NCI-H1105 treated with DMSO at 0.1 percent for 48 hours (cell line): ENCODE measurements at regions not wholly inside any gene's neighbourhood (a gene's known extent, or its start where the extent isn't known, plus 50 kb on each side); places are given as distances from the start of the nearest gene placed in this dataset.

Source experiments
- DNase-seq: peaks from one replicate; lab custom pipeline; 2025; lab: John Stamatoyannopoulos, UW

DNA sequence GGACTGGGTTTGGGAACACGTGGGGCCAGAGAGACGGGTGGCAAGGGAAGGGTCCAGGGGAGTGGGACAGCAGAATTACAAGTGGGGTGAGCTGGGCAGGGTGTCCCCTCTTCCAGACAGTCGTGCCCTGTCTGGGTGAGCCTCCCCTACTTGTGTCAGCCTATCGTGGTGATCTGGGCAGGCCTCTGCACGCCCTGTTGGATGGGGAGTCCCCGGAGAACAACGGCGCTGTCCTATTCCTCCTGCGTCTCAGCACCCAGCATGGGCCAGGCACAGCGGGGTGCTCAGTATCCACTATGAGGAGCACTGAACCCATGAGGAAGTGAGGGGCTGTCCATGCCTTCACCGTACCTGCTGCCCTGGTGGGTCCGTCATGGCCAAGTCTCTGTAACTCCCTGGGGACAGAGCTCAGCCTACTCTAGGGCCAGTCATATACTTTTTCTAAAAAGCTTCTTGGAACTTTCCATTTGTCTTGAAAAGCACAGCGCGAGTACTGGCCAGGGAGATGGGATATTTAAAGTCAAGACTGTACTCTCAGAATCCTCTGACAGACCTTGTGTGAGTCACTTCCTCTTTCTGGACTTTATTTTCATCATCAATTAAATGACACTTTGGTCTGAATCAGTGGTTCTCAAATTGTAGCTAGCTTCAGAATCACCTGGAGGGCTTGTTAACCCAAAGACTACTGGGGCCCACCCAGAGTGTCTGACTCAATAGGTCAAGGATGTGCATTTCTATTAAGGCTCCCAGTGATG, 81.7 kb upstream of the NECTIN1 start:
- no peak for DNase-seq

DNA sequence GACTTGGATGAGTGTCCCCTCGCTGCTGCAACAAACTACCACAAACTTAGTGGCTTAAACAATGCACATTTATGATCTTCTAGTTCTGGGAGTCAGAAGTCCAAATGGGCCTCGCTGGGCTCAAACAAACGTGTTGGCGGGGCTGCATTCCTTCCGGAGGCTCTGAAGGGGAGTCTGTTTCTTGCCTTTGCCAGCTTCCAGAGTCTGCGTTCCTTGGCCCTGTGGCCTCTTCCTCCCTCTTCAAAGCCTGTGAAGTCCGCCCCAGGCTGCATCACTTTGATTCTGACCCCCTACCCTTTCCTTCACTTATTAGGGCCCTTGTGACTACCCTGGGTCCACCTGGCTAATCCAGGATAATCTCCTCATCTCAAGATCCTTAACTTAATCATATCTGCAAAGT, 80.3 kb upstream of the NECTIN1 start:
- no peak for DNase-seq

DNA sequence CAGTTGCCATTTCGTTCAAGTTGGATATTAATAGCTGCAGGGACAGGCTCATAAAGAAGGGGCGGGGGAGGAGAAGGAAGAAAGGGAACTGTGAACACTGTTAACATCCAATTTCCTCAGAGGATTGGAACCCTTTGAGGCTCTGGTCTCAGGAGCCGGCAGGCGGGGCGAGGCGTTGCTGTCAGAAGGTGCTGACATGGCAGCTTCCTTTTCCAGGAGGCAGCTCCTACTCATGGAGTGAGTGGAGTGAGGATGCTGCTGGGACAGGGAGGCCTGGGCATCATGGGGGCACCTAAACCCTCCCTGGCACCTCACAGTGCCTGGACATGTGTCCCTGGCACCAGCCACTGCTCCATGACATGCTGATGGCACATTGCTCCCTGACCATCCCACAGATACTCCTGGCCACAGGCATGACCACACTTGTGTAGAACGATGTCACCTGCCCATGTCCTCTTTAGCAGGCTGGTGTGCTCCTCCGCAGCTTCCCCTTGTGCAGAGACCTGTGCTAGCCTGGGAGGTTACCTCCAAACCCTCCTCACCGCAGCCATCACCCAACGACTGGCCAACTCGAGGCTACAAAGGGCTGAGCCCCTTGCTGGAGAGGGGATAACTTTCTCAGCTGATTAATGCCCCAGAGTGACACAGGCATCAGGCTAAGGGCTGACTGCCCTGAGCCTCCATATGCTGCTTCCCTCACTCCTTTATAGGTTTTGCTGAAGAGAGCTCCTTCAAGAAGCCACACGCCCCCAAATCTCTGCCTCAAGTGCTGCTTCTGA, 79.6 kb upstream of the NECTIN1 start:
- DNase-seq = no peak

DNA sequence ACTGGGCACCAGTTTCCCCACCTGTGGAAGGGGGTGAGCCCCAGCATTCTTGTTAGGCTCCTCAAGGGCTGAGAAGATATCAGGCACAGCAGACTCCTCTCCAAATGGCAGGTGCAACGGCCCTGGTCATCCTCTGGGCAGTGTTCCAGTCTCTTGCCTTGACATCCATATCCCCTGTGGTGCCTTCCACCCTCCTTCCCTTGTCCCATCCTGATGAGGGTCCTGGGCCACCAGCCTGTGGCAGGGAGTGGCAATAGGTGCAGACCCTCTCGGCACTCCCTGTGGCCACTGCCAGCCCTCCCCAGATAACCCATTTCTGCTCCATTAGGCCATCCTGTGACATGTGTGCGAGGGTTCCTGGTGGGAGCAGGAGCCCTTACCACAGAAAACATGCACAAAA, 78.8 kb upstream of the NECTIN1 start:
- DNase-seq = no peak

DNA sequence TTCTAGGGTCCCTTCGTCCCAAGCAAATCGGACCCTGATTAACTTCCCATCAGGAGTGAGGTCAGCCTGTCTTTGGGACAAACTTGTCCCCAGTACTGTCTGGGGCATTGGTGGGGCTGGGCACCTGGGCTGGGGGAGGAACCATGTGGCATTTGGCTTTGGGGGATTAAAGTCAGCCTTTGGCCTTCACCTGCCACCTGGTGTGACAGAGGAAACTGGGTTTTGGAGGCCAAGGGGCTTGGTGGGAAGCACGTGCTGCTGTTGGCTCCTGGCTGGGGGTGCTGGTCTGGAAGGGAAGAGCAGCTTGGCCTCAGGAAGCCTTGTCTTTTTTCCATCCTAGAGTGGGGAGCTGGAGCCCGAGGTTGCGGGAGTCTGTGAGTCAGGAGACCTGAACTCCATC, 78.4 kb upstream of the NECTIN1 start:
- no peak for DNase-seq

DNA sequence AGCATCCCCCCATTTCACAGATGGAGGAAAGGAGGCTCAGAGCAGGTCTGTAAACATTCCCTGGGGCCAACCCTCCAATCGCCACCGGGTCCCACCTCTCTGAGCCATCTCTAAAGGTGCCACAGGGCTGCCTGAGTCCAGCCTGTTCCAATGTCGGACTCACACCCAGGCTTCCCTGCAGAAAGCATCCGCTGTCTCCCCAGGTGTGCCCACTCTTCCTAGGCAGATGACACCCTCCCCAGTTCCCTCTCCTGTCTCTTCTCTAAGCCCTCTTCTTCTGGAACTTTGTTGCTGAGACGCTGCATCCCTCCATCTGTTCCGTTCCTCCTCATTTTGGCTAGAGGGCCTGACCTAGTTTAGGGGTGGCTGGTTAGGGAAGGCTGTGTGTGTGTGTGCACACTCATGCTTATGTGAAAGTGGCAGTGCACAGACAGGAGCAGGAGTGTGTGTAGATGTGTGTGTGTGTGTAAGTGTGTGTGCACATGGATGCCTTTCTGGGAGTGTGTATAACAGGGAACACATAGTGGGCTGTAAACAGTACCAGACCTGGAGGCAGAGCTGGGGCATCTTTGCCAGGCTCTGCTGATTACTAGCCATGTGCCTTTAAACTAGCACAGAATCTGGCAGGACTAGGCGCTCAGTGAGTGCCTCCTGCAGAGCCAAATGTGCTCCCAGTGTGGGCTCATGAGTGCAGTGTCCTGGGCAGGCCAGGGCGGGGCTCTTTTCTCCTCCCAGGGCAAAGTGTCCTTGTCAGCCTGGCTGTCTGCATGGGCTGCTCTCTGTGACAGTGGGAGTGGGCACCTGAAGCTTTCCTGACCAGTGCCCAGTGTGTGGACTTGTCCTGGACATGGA, 77.3 kb upstream of the NECTIN1 start:
- no peak for DNase-seq

DNA sequence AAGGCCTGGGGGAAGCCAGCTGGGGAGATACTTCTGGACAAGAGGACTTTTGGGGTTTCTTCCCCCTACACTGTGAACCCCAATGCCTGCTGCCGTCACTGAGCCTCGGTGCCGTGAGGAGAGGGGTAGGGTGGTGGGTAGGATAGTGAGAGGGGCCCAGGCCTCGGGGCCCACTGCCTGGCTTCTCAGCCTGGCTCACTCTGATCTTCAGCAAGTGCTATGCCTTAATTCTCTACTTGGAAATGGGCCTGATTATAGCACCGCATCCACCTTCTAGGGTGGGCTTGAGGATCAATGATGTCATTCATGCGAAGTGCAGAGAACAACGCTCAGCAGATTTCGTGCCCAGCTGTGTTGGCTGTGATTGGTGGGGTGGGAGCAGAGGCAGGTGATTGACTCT, 76.7 kb upstream of the NECTIN1 start:
- no peak for DNase-seq

DNA sequence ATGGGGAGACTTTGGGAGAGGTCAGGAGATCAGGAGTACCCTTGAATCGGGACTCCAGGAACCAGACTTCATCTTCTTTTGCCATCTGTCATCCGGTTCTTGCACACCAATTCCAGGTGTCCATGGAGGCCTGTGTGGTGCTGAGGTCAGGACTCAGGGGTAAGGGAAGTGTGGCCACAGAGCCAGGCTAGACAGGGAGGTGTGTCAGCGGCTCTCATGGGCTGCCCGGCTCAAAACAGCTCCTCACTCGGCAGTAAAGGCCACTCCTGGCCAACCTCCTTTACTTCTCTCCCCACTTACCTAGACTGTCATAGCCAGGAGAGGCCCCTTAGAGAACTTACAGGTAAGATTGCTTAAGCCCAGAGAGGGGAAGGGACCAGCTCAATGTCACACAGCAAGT, 75.7 kb upstream of the NECTIN1 start:
- no peak for DNase-seq

DNA sequence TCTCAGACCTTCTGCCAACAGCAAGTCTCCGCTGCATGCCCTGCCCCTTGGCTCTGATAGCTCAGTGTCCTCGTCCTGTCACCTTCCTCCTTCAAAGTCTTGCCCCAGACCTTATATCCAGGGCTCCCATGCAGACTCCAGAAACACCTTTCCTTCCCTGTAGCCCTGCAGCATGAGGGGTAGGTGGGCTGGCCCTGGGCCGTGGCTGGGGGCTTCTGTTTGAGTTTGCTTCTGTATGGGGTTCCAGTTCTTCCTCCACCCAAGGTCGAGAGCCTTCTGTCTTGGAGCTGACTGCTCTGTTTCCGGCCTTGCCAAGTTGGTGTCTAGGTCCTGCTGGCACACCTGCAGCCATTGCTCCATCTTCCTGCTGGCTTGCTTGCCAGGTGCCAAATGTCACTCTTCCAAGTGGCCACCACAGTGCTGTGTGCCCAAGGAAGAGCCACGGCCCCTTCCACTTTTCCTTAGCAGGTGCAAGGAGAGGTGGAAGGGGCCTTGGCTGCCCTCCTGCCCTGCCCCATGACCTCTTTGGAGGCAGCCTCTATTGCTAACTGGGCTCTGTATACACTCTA, 74.8 kb upstream of the NECTIN1 start:
- no peak for DNase-seq

DNA sequence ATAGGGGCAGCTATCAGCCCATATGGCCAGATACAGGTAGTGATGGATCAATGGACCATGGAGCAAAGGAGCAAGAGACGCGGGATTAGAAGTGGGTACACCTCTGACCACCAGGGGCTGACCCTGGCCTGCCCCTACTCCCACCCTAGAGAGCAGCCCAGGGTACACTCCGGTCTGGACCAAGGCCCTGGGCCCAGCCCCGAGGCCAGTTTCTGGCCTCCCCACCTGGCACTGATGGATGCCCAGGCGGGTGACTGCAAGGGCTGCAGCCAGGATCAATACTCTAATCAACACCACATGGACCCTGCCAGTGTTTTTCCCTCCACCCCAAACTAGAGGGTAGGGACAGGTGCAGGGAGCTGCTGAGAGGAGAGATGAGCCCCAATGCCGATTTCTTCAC, 74.1 kb upstream of the NECTIN1 start:
- no peak for DNase-seq

DNA sequence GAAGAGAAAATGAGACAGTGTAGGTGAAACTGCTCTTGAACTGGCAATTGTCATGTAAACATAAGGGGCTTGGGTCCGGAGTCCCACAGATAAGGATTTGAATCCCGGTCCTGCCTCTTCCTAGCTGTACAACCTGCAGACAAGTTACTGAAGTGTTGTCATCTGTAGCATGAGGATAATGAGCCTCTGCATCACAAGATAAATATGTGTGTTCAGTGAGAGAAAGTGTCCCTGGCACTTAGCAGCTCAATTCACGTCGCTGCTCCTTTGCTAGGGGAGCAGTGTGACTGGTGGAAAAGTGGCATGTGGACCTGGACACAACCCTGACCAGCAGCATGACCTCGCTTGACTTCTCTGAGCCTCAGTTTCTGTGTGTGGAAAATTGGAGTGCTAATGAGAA, 73.7 kb upstream of the NECTIN1 start:
- DNase-seq = no peak

DNA sequence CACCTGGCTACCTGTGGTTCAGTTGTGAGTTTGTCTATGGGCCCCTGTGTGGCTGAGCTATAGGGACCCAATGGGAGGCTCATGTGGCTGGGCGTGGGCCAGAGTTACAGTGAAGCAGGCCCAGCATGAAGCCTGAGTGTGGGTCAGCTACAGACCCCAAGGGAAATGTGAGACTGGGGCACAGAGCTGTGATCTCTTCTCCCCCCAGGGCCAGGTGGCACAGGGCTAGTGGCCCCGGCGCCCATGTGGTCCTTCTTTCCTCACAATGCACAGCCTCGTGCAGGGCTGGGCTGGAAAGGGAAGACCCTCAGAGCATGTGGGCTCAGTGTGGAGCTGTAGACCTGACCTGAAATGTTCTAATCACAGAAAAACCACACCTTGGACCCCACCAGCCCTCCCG, 71.6 kb upstream of the NECTIN1 start:
- no peak for DNase-seq

DNA sequence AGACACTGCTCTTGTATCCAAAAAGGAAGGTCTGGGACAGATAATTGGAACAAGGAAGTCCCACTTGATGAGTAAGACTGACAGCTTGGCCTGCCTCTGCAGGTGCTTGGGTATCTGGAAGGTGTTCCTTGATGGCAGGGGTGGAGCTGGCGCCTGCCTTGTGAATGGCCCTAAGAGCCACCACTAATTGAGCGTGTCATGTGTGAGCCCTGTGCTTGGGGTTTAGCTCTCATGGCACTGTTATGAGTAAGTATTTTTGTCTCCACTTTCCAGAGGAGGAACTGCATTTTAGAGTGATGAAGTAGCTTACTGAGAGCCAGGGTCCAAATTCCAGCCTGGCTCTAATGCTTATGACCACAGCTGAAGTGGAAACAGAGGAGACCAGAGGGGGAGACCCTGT, 71.2 kb upstream of the NECTIN1 start:
- DNase-seq = no peak

DNA sequence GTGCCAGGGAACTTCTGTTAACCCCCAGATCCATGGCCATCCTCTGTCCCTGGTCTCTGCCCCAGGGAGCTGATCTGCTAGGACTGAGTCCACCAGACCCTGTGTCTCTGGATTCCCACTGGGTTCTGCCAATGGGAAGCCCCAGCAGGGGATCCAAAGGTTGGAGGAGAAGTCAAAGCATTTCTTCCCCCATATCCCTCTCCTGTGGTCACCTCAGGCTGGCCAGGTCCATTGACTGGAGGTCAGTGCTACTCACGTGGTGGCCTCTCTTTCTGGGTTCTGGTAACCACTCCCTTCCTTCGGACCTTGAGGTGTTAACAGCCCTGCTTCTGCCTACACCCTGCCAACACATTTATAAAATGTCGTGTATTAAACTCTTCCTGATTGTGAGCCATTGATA, 69.7 kb upstream of the NECTIN1 start:
- no peak for DNase-seq

DNA sequence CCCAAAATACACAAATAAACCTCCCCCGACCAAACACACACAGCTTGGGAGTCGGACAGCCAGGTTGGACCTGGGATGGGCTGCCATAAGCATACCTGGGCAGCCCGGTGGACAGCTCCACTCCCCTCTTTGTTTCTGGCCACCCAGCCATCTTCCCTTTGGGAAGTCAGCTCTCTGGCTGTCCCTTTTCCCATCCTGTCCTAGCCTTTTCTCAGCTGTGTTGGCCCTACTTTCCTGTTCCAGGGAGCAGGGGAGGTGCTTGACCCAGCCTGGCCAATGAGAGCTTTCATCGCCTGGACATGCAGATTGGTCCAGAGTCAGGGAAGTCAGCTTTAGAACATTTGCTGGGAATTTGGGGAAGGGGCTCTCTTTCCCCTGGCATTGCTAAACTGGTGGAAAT, 68.7 kb upstream of the NECTIN1 start:
- no peak for DNase-seq

DNA sequence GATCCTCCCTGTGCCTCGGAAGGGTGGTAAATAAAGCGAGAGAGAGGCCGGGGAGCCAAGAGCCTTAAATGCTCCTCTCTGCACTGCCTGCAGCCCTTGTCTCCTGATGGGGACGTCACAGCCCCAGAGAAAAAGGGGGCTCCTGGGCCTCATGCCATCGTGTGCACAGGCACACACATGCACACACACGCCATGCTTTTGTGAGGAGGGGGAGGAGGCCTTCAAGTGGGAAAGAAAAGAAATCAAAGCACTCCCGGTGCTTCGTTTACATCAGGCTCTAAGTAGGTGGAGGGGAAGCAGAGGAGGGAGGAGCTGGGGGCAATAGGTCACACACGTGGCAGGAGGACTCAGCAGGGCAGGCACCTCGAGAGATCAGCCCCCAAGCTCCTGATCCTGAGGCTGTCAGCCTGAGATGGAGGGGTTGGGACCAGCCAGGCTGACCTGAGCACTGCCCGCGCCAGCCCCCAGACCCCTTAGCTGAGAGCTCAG, 68.2 kb upstream of the NECTIN1 start:
- peak; percentile 43 for DNase-seq

DNA sequence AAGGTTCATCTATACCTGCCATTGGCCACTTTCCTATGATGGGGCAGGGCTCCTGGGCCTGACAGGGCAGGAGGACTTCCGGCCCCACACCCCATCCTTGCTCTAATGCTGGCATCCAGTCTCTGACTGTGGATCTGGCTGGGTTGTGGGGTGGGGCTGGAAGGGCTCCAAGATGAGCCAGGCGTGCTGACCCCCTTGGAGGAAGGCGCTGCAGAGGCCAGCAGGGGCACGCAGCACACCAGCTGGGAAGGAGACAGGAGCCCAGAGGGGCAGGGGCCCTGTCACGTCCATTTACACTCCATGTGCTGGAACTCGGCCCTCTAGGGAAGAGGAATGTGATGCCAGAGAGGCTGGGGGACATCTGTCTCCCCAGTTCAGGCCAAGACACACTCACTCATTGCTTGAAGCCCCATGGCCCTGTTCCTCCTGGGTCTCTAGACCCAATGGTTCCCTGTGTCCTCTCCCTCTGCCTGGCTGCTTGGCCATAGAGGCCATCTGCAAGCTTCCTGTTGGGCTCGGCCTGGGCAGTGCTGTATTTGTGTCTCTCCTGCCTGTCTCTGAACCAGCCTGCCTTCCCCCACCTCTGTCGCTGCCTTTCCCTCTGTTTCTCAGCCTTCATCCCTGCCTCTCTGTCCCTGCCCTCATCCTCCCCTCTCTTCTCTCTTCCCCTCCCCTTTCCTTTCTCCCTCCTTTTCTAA, 67.5 kb upstream of the NECTIN1 start:
- DNase-seq = no peak

DNA sequence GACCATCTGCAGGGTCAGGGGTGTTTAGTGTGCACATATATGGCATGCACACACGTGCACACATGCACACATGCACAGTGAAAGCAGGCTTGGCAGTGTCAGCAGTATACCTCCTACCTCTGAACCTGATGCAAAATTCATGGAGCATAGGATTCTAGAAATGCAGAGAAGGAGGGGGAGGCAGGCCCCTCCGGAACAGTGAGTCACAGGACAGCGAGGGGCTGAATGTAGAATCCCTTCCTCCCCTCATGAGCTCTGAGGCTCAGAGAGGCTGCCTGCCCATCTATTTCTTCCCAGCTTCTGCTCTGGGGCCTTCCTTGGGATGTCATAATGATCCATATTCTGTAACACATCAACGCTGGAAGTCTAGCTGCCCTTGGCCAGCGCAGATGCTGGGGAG, 66.7 kb upstream of the NECTIN1 start:
- DNase-seq = no peak

DNA sequence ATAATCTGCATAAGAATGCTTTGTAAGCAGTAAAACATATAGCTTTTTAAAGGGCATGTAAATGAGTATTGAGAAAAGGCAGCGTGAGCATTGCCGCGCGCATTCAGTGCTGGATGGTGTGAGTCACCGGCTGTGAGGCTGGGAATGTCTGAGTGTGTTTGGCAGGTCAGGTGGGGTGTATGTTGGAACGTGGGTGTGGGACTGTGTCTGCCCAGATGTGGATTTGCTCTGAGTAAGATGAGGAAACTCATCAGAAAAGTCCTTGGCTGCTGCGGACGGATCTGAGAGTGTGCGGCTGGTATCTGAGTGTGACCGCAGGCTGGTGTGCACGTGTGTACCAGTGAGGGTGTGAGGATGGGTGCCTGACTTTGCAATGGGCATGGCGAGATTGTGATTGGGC, 66.2 kb upstream of the NECTIN1 start:
- DNase-seq = no peak

DNA sequence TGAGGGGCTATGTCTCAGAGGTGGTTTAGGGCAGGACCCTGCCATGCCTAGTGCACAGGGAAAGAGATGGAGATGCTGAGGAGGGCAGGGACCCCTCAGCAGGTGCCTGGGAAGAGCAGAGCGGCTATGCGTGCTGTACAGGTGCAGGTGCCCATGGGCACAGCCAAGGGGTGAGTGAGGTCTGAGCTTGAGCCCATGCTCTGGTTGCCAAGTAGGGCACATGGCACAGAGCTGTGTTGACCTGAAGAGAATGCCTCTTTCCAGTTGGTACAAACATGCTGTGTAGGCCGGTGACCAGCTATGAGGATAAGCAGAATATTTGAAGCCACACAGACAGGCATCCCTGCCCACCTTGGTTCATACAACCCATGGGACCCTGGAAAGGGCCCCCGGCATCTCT, 65.8 kb upstream of the NECTIN1 start:
- DNase-seq = no peak

DNA sequence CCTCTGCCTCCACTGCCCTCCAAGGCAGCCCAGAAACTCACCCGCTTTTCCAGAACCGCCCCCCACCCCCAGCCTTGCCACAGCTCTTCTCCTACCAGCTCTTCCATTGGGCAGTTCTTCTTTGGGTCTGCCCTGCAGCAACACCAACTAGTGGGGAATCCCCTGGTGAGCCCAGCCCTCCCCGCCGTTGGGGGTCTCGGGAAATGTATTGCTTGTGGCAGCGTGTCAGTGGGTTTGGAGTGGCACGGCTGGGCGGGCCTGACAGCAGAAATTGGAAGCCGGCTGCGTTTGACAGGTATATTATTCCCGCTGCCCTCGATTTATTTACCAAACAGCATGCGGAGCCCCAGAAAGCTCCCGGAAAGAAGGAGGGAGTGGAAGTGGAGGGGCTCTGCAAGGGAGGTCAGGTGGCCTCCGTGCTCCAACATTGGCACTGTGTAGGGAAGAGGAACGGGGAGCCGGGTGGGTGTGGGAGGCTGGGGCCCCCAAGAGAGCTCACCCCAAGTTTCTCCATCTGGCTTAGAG, 65.2 kb upstream of the NECTIN1 start:
- DNase-seq = no peak
